Natural killer cell (primary cell): ENCODE measurements at regions not wholly inside any gene's neighbourhood (a gene's known extent, or its start where the extent isn't known, plus 50 kb on each side); places are given as distances from the start of the nearest gene placed in this dataset.

ENCODE experiments used
- ATAC-seq, 3 donors: fragments of 150-1000 bp in 2 of 3; fragments of 200-7000 bp in 1 of 3; cut with Tn5 transposase; 1 replicate in 1 of 3; 2 replicates in 2 of 3; pipeline ENCODE4 v1.10.0; 2021; ENCODE audit warnings: mild to moderate bottlenecking in 2 of 3, moderate library complexity in 2 of 3
- DNase-seq, 2 donors: peaks; one replicate each; pipeline versions ENCODE4 v3.0.0 to v3.0.0-alpha.2; 2013 to 2021; ENCODE audit warnings: mixed read lengths in 1 of 2
- H3K27ac ChIP-seq: one replicate; pipeline ENCODE4 v1.5.1; 2013; ENCODE audit warnings: mild to moderate bottlenecking, low read length
- H3K27me3 ChIP-seq: one replicate; pipeline ENCODE4 v1.6.1; 2013; ENCODE audit warnings: low read length; ENCODE audit not compliant: control insufficient read depth, insufficient read depth
- H3K36me3 ChIP-seq: one replicate; pipeline ENCODE4 v1.6.1; 2013; ENCODE audit warnings: low read length; ENCODE audit not compliant: control insufficient read depth, insufficient read depth
- H3K4me1 ChIP-seq: one replicate; pipeline ENCODE4 v1.6.1; 2013; ENCODE audit warnings: low read length; ENCODE audit not compliant: control insufficient read depth, insufficient read depth
- H3K4me3 ChIP-seq: one replicate; pipeline ENCODE4 v1.5.1; 2013; ENCODE audit warnings: low read length
- H3K9me3 ChIP-seq: one replicate; pipeline ENCODE4 v1.6.1; 2013; ENCODE audit warnings: low read length; ENCODE audit not compliant: control insufficient read depth, insufficient read depth
- H3K27ac Mint-ChIP-seq, 2 donors: one replicate each; pipeline ENCODE4 v1.8.0; 2022; ENCODE audit warnings: mild to moderate bottlenecking in 2 of 2, mixed read lengths in 2 of 2, moderate library complexity in 1 of 2
- H3K27me3 Mint-ChIP-seq, 2 donors: one replicate each; pipeline ENCODE4 v1.8.0; 2022; ENCODE audit warnings: low read depth in 2 of 2, mixed read lengths in 2 of 2
- H3K36me3 Mint-ChIP-seq: one replicate; pipeline ENCODE4 v1.8.0; 2022; ENCODE audit warnings: mixed read lengths
- H3K4me1 Mint-ChIP-seq, 2 donors: one replicate each; pipeline ENCODE4 v1.8.0; 2022; ENCODE audit warnings: mixed read lengths in 2 of 2
- H3K4me3 Mint-ChIP-seq: one replicate; pipeline ENCODE4 v1.8.0; 2022; ENCODE audit warnings: mild to moderate bottlenecking, moderate library complexity, mixed read lengths
- H3K9me3 Mint-ChIP-seq, 2 donors: one replicate each; pipeline ENCODE4 v1.8.0; 2022; ENCODE audit warnings: mixed read lengths in 2 of 2
- WGBS: methylation state at CpG from one replicate; pipeline ENCODE4 v1.1.7; 2013; ENCODE audit warnings: missing lambda C conversion rate; ENCODE audit not compliant: insufficient coverage; 5-methylcytosine and 5-hydroxymethylcytosine counted together
- intact Hi-C: fragments of 100-400 bp; cut with micrococcal nuclease; formaldehyde crosslinking; loops from one replicate; pipeline ENCODE4 v1.14.2; 2022
- TF ChIP-seq, protein P1 (sequence below): fragments of 200-600 bp; IDR thresholded peaks from one replicate; pipeline ENCODE4 v1.8.0; 2022; ENCODE audit warnings: antibody characterized with exemption

DNA sequence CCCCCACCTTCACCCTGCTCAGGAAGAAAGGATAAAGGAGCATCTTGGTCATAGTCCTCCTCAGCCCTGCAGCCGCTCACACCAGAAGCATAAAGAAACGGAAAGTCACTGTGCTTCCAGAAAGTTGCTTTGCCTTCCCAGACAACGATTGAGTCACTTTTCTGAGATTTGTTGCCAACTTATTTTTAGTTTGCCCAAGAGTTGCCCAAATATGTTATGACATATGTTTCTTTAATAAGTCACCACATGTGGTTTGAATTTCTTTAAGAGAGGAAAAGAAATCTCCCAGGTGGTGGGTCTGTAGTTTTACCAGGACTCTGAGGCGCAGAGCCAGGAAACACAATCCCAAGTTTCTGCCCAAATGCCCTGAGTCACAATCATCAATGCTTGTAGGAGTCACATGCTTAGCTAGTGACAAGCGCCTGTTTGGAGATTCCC lies 63.4 kb upstream of the LRCH1 start:
- H3K27ac Mint-ChIP-seq = no peak overlapping the region
- intact Hi-C loops = loop anchor here (5.0 kb wide), 1 partner anchor 1283 kb away; no protein-coding TSS in a partner anchor

DNA sequence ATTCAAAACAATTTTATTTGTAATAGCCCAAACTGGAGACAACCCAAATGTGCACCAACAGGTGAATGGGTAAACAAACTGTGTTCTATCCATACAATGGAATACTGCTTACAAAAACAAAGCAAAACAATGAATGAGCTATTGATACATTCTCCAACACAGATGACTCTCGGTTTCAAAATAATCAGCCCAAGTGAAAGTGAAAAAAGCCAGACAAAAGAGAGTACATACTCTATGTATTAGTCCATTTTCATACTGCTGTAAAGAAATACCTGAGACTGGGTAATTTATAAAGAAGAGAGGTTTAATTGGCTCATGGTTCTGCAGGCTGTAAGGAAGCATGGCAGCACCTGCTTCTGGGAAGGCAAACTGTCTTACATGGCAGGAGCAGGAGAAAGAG lies 65.2 kb upstream of the LRCH1 start:
- H3K36me3 Mint-ChIP-seq = no peaks in the 10 kb centered on the region
- H3K27ac Mint-ChIP-seq = no peak overlapping the region
- H3K9me3 Mint-ChIP-seq = peaks cover 3 to 7% of the 10 kb centered on the region in 2 donors
- Histone ChIP-seq H3K9me3 (peaks cover 20% of the 10 kb centered on the region), H3K4me1 (no peaks in the 10 kb centered on the region), H3K27ac (no peak overlapping the region), H3K27me3 (no peaks in the 10 kb centered on the region), H3K4me3 (no peak overlapping the region), H3K36me3 (no peaks in the 10 kb centered on the region)
- TF ChIP-seq, protein P1, sequence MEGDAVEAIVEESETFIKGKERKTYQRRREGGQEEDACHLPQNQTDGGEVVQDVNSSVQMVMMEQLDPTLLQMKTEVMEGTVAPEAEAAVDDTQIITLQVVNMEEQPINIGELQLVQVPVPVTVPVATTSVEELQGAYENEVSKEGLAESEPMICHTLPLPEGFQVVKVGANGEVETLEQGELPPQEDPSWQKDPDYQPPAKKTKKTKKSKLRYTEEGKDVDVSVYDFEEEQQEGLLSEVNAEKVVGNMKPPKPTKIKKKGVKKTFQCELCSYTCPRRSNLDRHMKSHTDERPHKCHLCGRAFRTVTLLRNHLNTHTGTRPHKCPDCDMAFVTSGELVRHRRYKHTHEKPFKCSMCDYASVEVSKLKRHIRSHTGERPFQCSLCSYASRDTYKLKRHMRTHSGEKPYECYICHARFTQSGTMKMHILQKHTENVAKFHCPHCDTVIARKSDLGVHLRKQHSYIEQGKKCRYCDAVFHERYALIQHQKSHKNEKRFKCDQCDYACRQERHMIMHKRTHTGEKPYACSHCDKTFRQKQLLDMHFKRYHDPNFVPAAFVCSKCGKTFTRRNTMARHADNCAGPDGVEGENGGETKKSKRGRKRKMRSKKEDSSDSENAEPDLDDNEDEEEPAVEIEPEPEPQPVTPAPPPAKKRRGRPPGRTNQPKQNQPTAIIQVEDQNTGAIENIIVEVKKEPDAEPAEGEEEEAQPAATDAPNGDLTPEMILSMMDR = no peak
- no peak overlapping the region for H3K4me3 Mint-ChIP-seq
- H3K4me1 Mint-ChIP-seq = no peaks in the 10 kb centered on the region
- intact Hi-C loops = no loop called here
- DNase-seq (no peak), ATAC-seq (no peak)
- WGBS = no CpG with 5 or more reads among the region's 1 CpG
- peaks cover 7 to 11% of the 10 kb centered on the region in 2 donors for H3K27me3 Mint-ChIP-seq

More for the DNA sequence above, 63.4 kb upstream of the LRCH1 start:
- Histone ChIP-seq H3K27ac (no peak overlapping the region), H3K4me3 (no peak overlapping the region), H3K36me3 (no peaks in the 10 kb centered on the region), H3K4me1 (no peaks in the 10 kb centered on the region), H3K9me3 (peaks cover 8% of the 10 kb centered on the region), H3K27me3 (no peaks in the 10 kb centered on the region)
- no peaks in the 10 kb centered on the region for H3K36me3 Mint-ChIP-seq
- DNase-seq (no peak), ATAC-seq (no peak)
- peaks cover under 1 to 2% of the 10 kb centered on the region in 2 donors for H3K9me3 Mint-ChIP-seq
- H3K4me3 Mint-ChIP-seq = no peak overlapping the region
- H3K27me3 Mint-ChIP-seq = peaks cover 7 to 11% of the 10 kb centered on the region in 2 donors
- TF ChIP-seq, protein P1 = no peak
- no peaks in the 10 kb centered on the region for H3K4me1 Mint-ChIP-seq
- WGBS = 66% methylated on average over 5 of the region's 5 CpGs

DNA sequence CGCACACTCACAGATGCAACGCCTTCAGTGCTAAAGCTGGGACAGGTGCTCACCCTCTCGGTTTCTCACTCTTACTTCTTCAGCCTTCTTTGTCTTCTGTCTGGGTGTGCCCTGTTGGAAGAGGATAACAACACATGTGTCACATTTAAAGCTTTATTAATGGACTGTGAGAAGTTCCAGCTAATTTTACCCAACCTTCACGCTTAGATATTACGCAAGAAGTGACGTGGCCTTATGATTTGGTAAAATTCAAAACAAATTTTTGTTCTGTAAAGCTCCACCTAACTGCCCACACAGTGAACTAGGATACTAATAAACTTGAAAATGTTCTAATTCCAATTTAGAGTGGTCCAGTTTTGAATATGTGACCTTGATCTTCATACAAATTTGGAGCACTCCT lies 66.7 kb upstream of the LRCH1 start:
- Histone ChIP-seq H3K9me3 (peaks cover 20% of the 10 kb centered on the region), H3K36me3 (no peaks in the 10 kb centered on the region), H3K27ac (no peak overlapping the region), H3K27me3 (no peaks in the 10 kb centered on the region), H3K4me1 (no peaks in the 10 kb centered on the region), H3K4me3 (no peak overlapping the region)
- Mint-ChIP-seq H3K4me1 (no peaks in the 10 kb centered on the region), H3K4me3 (no peak overlapping the region), H3K27me3 (peaks cover 9 to 14% of the 10 kb centered on the region in 2 donors), H3K36me3 (no peaks in the 10 kb centered on the region), H3K9me3 (peaks cover 3 to 10% of the 10 kb centered on the region in 2 donors), H3K27ac (no peak overlapping the region)
- 83% methylated on average over 6 of the region's 6 CpGs for WGBS
- ATAC-seq = no peak
- intact Hi-C loops = no loop called here
- DNase-seq = no peak
- TF ChIP-seq, protein P1 = no peak

DNA sequence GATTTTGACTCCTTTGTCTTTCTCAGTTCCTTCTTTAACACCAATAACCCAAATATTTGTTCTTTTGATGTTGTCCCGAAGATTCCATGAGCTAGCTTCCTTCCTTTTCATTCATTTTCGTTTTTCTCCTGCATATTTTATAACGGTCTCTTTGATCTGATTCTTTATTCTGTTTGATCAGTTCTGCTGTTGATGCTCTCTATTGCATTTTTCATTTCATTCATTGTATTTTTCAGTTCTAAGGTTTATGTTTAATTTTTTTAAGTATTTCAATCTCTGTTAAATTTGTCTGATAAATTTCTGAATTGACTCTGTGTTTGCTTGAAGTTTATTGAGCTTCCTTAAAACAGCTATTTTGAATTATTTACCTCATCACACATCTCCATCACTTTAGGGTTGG lies 68.4 kb upstream of the LRCH1 start:
- Mint-ChIP-seq H3K27me3 (peaks cover 4 to 7% of the 10 kb centered on the region in 2 donors), H3K4me3 (no peak overlapping the region), H3K4me1 (no peaks in the 10 kb centered on the region), H3K27ac (no peak overlapping the region), H3K36me3 (no peaks in the 10 kb centered on the region), H3K9me3 (peaks cover 3 to 10% of the 10 kb centered on the region in 2 donors)
- ATAC-seq (no peak), DNase-seq (no peak)
- no peak overlapping the region for H3K4me3 ChIP-seq
- no peaks in the 10 kb centered on the region for H3K36me3 ChIP-seq
- TF ChIP-seq, protein P1 = no peak
- H3K27me3 ChIP-seq = no peaks in the 10 kb centered on the region
- H3K9me3 ChIP-seq = peaks cover 20% of the 10 kb centered on the region
- WGBS = 76% methylated on average over 2 of the region's 3 CpGs
- H3K4me1 ChIP-seq = no peaks in the 10 kb centered on the region
- intact Hi-C loops = no loop called here
- H3K27ac ChIP-seq = no peak overlapping the region
